Tibial nerve (tissue), 3 donors: ENCODE measurements at regions not wholly inside any gene's neighbourhood (a gene's known extent, or its start where the extent isn't known, plus 50 kb on each side); places are given as distances from the start of the nearest gene placed in this dataset.

ENCODE experiments used
- POLR2A ChIP-seq, 2 donors: fragments of 450-650 bp; IDR thresholded peaks; one replicate each; pipeline ENCODE4 v1.6.1; 2017; ENCODE audit warnings: antibody characterized with exemption in 2 of 2, mild to moderate bottlenecking in 2 of 2, moderate library complexity in 2 of 2
- TF ChIP-seq, protein P1 (sequence below), 5 experiments: fragments of 200-600 bp in 3 of 5; fragments of 450-650 bp in 2 of 5; sonication (generic) in 3 of 5; IDR thresholded peaks; one replicate each; pipeline ENCODE4 v1.5.1; 2016 to 2019; ENCODE audit warnings: antibody characterized with exemption in 5 of 5, mild to moderate bottlenecking in 3 of 5, moderate library complexity in 2 of 5

GRCh38 chr4:75126058-75126457 lies 193.1 kb downstream of the PARM1 start:
- no peak for TF ChIP-seq POLR2A (IDR thresholded peaks at IDR 0.05)
- TF ChIP-seq, protein P1, sequence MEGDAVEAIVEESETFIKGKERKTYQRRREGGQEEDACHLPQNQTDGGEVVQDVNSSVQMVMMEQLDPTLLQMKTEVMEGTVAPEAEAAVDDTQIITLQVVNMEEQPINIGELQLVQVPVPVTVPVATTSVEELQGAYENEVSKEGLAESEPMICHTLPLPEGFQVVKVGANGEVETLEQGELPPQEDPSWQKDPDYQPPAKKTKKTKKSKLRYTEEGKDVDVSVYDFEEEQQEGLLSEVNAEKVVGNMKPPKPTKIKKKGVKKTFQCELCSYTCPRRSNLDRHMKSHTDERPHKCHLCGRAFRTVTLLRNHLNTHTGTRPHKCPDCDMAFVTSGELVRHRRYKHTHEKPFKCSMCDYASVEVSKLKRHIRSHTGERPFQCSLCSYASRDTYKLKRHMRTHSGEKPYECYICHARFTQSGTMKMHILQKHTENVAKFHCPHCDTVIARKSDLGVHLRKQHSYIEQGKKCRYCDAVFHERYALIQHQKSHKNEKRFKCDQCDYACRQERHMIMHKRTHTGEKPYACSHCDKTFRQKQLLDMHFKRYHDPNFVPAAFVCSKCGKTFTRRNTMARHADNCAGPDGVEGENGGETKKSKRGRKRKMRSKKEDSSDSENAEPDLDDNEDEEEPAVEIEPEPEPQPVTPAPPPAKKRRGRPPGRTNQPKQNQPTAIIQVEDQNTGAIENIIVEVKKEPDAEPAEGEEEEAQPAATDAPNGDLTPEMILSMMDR (IDR thresholded peaks at IDR 0.05): no peak
